SK-N-SH (cell line): ENCODE measurements at regions not wholly inside any gene's neighbourhood (a gene's known extent, or its start where the extent isn't known, plus 50 kb on each side); places are given as distances from the start of the nearest gene placed in this dataset.
A peak's percentile ranks its signal among the peaks of the same experiment; 100 is the strongest.

ENCODE experiments used
- CHD2 ChIP-seq: fragments of 150-350 bp; IDR thresholded peaks from 2 replicates; pipeline ENCODE4 v1.6.1; 2018; ENCODE audit warnings: low read length; ENCODE audit not compliant: partially characterized antibody
- ELF1 ChIP-seq: IDR thresholded peaks from 2 replicates; pipeline ENCODE4 v1.4.0; 2012
- EP300 ChIP-seq, 2 experiments: IDR thresholded peaks; 2 replicates each; pipeline versions ENCODE4 v1.4.0 to v1.6.1; 2012; ENCODE audit warnings: borderline replicate concordance in 1 of 2, low read depth in 1 of 2, low read length in 1 of 2
- EZH2phosphoT487 ChIP-seq: fragments of 200-600 bp; sonication (generic); IDR thresholded peaks from 2 replicates; pipeline ENCODE4 v1.6.1; 2017; ENCODE audit warnings: low read depth, mixed run types, mild to moderate bottlenecking, antibody characterized with exemption, moderate library complexity, borderline replicate concordance
- FOSL2 ChIP-seq: IDR thresholded peaks from 2 replicates; pipeline ENCODE4 v1.4.0; 2012; ENCODE audit warnings: low read depth, mild to moderate bottlenecking, moderate library complexity, borderline replicate concordance
- FOXM1 ChIP-seq: IDR thresholded peaks from 2 replicates; pipeline ENCODE4 v1.4.0; 2012; ENCODE audit warnings: low read depth, mild to moderate bottlenecking
- GABPA ChIP-seq: IDR thresholded peaks from 2 replicates; pipeline ENCODE4 v1.4.0; 2012; ENCODE audit warnings: low read depth, mild to moderate bottlenecking
- GATA2 ChIP-seq: sonication (generic); formaldehyde crosslinking; IDR thresholded peaks from 2 replicates; pipeline ENCODE4 v1.5.0; 2020; ENCODE audit warnings: mild to moderate bottlenecking, missing genetic modification reagents
- IRF3 ChIP-seq: fragments of 150-350 bp; IDR thresholded peaks from 2 replicates; pipeline ENCODE4 v1.6.1; 2016; ENCODE audit warnings: mild to moderate bottlenecking, low read depth, low read length
- MAX ChIP-seq: IDR thresholded peaks from 2 replicates; pipeline ENCODE4 v1.4.0; 2012; ENCODE audit warnings: low read depth
- MXI1 ChIP-seq: IDR thresholded peaks from 2 replicates; pipeline ENCODE4 v1.6.1; 2012; ENCODE audit warnings: mild to moderate bottlenecking, low read depth, low read length, improper control_type of control experiment
- NFIC ChIP-seq: IDR thresholded peaks from 2 replicates; pipeline ENCODE4 v1.4.0; 2012; ENCODE audit warnings: borderline replicate concordance
- PBX3 ChIP-seq: IDR thresholded peaks from 2 replicates; pipeline ENCODE4; 2012
- POLR2AphosphoS5 ChIP-seq: IDR thresholded peaks from 2 replicates; pipeline ENCODE4 v1.6.1; 2012; ENCODE audit warnings: low read depth, low read length
- RAD21 ChIP-seq: IDR thresholded peaks from 2 replicates; pipeline ENCODE4 v1.6.1; 2012; ENCODE audit warnings: mild to moderate bottlenecking, low read length
- RCOR1 ChIP-seq: fragments of 150-350 bp; IDR thresholded peaks from 2 replicates; pipeline ENCODE4 v1.6.1; 2017; ENCODE audit warnings: antibody characterized with exemption, low read length
- SIN3A ChIP-seq: IDR thresholded peaks from 2 replicates; pipeline ENCODE4 v1.6.1; 2012; ENCODE audit warnings: low read depth, mild to moderate bottlenecking, low read length, moderate library complexity, borderline replicate concordance
- SMC3 ChIP-seq: IDR thresholded peaks from 2 replicates; pipeline ENCODE4 v1.6.1; 2012; ENCODE audit warnings: low read depth, low read length, improper control_type of control experiment
- TAF1 ChIP-seq: IDR thresholded peaks from 2 replicates; pipeline ENCODE4 v1.6.1; 2012; ENCODE audit warnings: low read depth, mild to moderate bottlenecking, low read length, moderate library complexity, borderline replicate concordance
- TEAD4 ChIP-seq: IDR thresholded peaks from 2 replicates; pipeline ENCODE4 v1.4.0; 2012; ENCODE audit warnings: mild to moderate bottlenecking, borderline replicate concordance; ENCODE audit not compliant: insufficient read depth
- USF2 ChIP-seq: fragments of 150-350 bp; IDR thresholded peaks from 2 replicates; pipeline ENCODE4 v1.6.1; 2017; ENCODE audit warnings: antibody characterized with exemption, low read length, low read depth, borderline replicate concordance
- ZBTB33 ChIP-seq: IDR thresholded peaks from 2 replicates; pipeline ENCODE4 v1.4.0; 2012; ENCODE audit warnings: low read depth, borderline replicate concordance

- no peak for TF ChIP-seq ZBTB33
- no peak for TF ChIP-seq GABPA
- TF ChIP-seq NFIC: no peak
- no peak for TF ChIP-seq FOSL2
- TF ChIP-seq TAF1: no peak
- no peak for TF ChIP-seq IRF3
- no peak for TF ChIP-seq EZH2phosphoT487
- no peak for TF ChIP-seq POLR2AphosphoS5
- TF ChIP-seq FOXM1: no peak
- peak; percentile 21 for TF ChIP-seq CHD2
- TF ChIP-seq SIN3A: no peak
- TF ChIP-seq USF2: no peak
- no peak; the same call in 1 of the 2 replicates for TF ChIP-seq RCOR1
- no peak for TF ChIP-seq PBX3
- no peak for TF ChIP-seq ELF1
- peak in 1 of 2 experiments; percentile 64; a peak in 1 of 4 replicates for TF ChIP-seq EP300 (IDR thresholded peaks at IDR 0.05; ENCODE audit: borderline replicate concordance in 1 of 2, low read depth in 1 of 2, low read length in 1 of 2)
- TF ChIP-seq MAX: no peak
- TF ChIP-seq MXI1: 0 out of 2 replicates have a peak, but pooled peaks have one; percentile 35
- TF ChIP-seq RAD21: no peak; the same call in 1 of the 2 replicates
- TF ChIP-seq GATA2 (CRISPR knock-in tag): peak; percentile 61
- TF ChIP-seq TEAD4: no peak
- TF ChIP-seq SMC3: no peak
Observed at GRCh38 chr2:37851428-37851827, 73.7 kb upstream of the RMDN2 start (continued).
